ENCODE measurements at regions not wholly inside any gene's neighbourhood (a gene's known extent, or its start where the extent isn't known, plus 50 kb on each side); places are given as distances from the start of the nearest gene placed in this dataset.

- TF ChIP-seq EZH2 (IDR thresholded peaks at IDR 0.05; ENCODE audit: insufficient read depth, poor library complexity, severe bottlenecking), result no peak
- TF ChIP-seq EZH2phosphoT487 (IDR thresholded peaks at IDR 0.05; ENCODE audit: insufficient read depth, low read depth), result no peak
These were observed 178.6 kb downstream of the RBM26 start for GRCh38 chr13:79227418-79227817.
